GM12878 (cell line): ENCODE measurements at regions not wholly inside any gene's neighbourhood (a gene's known extent, or its start where the extent isn't known, plus 50 kb on each side); places are given as distances from the start of the nearest gene placed in this dataset.

Source experiments
- ATAC-seq: fragments of 200-7000 bp; cut with Tn5 transposase; 3 replicates; pipeline ENCODE4 v1.9.1; 2020; ENCODE audit warnings: mild to moderate bottlenecking, moderate library complexity
- BruUV-seq: library from RNA; stranded (reverse); fragments of 400-500 nt; replicated peaks from 2 replicates; lab custom pipeline; 2021; lab: Mats Ljungman, UMichigan
- CTCF ChIA-PET: fragments of 300-600 bp; sonication (Branson Sonifier 250); formaldehyde crosslinking; extraction: SDS; loops from one replicate; lab custom pipeline; 2021; ENCODE audit warnings: inconsistent platforms; lab: Yijun Ruan, JAX
- POLR2A ChIA-PET: fragments of 350-600 bp; formaldehyde crosslinking; extraction: SDS; loops from one replicate; lab custom pipeline; 2021; ENCODE audit warnings: inconsistent platforms; lab: Charles Lee
- RAD21 ChIA-PET: fragments of 300-600 bp; sonication (Branson Sonifier 250); formaldehyde crosslinking; loops from one replicate; lab custom pipeline; 2023; ENCODE audit warnings: antibody characterized with exemption; ENCODE audit not compliant: unreplicated experiment; lab: Charles Lee
- SMC1A ChIA-PET: fragments of 300-600 bp; sonication (Branson Sonifier 250); formaldehyde crosslinking; loops from one replicate; lab custom pipeline; 2023; ENCODE audit not compliant: unreplicated experiment, uncharacterized antibody; lab: Charles Lee
- DNase-seq: peaks from one replicate; pipeline ENCODE4 v3.0.0-alpha.2; 2011; ENCODE audit warnings: low read depth, low spot score
- FAIRE-seq: peaks from 3 replicates; lab custom pipeline; 2011; peaks lifted over from hg19 to GRCh38; lab: Jason Lieb, UNC
- H2AFZ ChIP-seq: 2 replicates; pipeline ENCODE4 v1.6.0; 2011; ENCODE audit warnings: low read depth, low read length, control low read depth; ENCODE audit not compliant: control insufficient read depth
- H3K27ac ChIP-seq: 2 replicates; pipeline ENCODE4 v1.5.1; 2011; ENCODE audit warnings: control low read depth; ENCODE audit not compliant: control insufficient read depth, insufficient read depth
- H3K27me3 ChIP-seq, 2 experiments: replicated peaks in 1 of 2; 2 replicates each; pipeline versions ENCODE4 v1.6.0 to v1.6.1; 2011; ENCODE audit warnings: low read length in 1 of 2; ENCODE audit not compliant: control insufficient read depth in 2 of 2, insufficient read depth in 2 of 2
- H3K36me3 ChIP-seq, 2 experiments: 2 replicates each; pipeline ENCODE4 v1.5.1; 2011; ENCODE audit warnings: low read length in 1 of 2; ENCODE audit not compliant: control insufficient read depth in 2 of 2, insufficient read depth in 2 of 2
- H3K4me1 ChIP-seq: 2 replicates; pipeline ENCODE4 v1.6.1; 2011; ENCODE audit warnings: mild to moderate bottlenecking, low read length, moderate library complexity, mixed read lengths; ENCODE audit not compliant: control insufficient read depth, insufficient read depth
- H3K4me2 ChIP-seq: 2 replicates; pipeline ENCODE4 v1.6.0; 2011; ENCODE audit warnings: control low read depth; ENCODE audit not compliant: control insufficient read depth, insufficient read depth
- H3K4me3 ChIP-seq: fragments of 200-600 bp; sonication (generic); 2 replicates; pipeline ENCODE4 v1.5.1; 2016
- H3K79me2 ChIP-seq: 2 replicates; pipeline ENCODE4 v1.6.0; 2011; ENCODE audit warnings: low read length; ENCODE audit not compliant: control insufficient read depth, insufficient read depth
- H3K9ac ChIP-seq: 2 replicates; pipeline ENCODE4 v1.8.0; 2011; ENCODE audit warnings: low read length, control low read depth, mixed read lengths; ENCODE audit not compliant: control insufficient read depth, insufficient read depth
- H3K9me3 ChIP-seq: replicated peaks from 3 replicates; pipeline ENCODE4 v1.5.1; 2011; ENCODE audit warnings: mild to moderate bottlenecking, low read length; ENCODE audit not compliant: control insufficient read depth, insufficient read depth
- H4K20me1 ChIP-seq: 2 replicates; pipeline ENCODE4 v1.6.0; 2011; ENCODE audit not compliant: control insufficient read depth, insufficient read depth
- ASH2L ChIP-seq: fragments of 300-600, 200-600 bp; sonication (generic); IDR thresholded peaks from 2 replicates; pipeline ENCODE4 v1.6.1; 2017; ENCODE audit warnings: low read depth, mild to moderate bottlenecking, borderline replicate concordance
- CBFB ChIP-seq: IDR thresholded peaks from 2 replicates; pipeline ENCODE4 v1.6.1; 2016; ENCODE audit warnings: antibody characterized with exemption, low read depth
- CHD2 ChIP-seq: IDR thresholded peaks from 2 replicates; pipeline ENCODE4 v1.6.1; 2011; ENCODE audit warnings: low read depth, low read length, improper control_type of control experiment, borderline replicate concordance
- FOS ChIP-seq: IDR thresholded peaks from 3 replicates; pipeline ENCODE4 v1.6.1; 2011; ENCODE audit warnings: borderline replicate concordance; ENCODE audit not compliant: insufficient read length; ENCODE audit errors: extremely low read depth
- NBN ChIP-seq: fragments of 450-650 bp; IDR thresholded peaks from 2 replicates; pipeline ENCODE4 v1.6.1; 2016
- NR2F1 ChIP-seq: fragments of 450-650 bp; conservative IDR thresholded peaks from 2 replicates; pipeline ENCODE4 v1.6.1; 2017; ENCODE audit warnings: mild to moderate bottlenecking
- SMAD5 ChIP-seq: IDR thresholded peaks from 2 replicates; pipeline ENCODE4 v1.6.1; 2016; ENCODE audit warnings: antibody characterized with exemption, low read depth
- SREBF2 ChIP-seq: IDR thresholded peaks from 2 replicates; pipeline ENCODE4 v1.6.1; 2012; ENCODE audit warnings: mild to moderate bottlenecking, low read length
- STAT3 ChIP-seq: IDR thresholded peaks from 2 replicates; pipeline ENCODE4 v1.6.1; 2011; ENCODE audit warnings: low read depth, low read length, improper control_type of control experiment
- ZBED1 ChIP-seq: IDR thresholded peaks from 2 replicates; pipeline ENCODE4 v1.6.1; 2016; ENCODE audit warnings: borderline replicate concordance
- ZZZ3 ChIP-seq: IDR thresholded peaks from 2 replicates; pipeline ENCODE4 v1.6.1; 2011; ENCODE audit warnings: low read depth; ENCODE audit not compliant: control insufficient read depth, insufficient read length
- WGBS: methylation state at CpG from one replicate; pipeline ENCODE4 v1.1.6; 2016; ENCODE audit warnings: low lambda C conversion rate; ENCODE audit not compliant: insufficient replicate concordance, insufficient coverage; ENCODE audit errors: missing lambda C conversion rate; 5-methylcytosine and 5-hydroxymethylcytosine counted together
- in situ Hi-C: fragments of 300-500 bp; cut with MboI; formaldehyde crosslinking; loops from 9 replicates; pipeline ENCODE4 v1.14.3; 2018; ENCODE audit warnings: mixed read lengths
- intact Hi-C: fragments of 100-400 bp; cut with micrococcal nuclease; formaldehyde crosslinking; loops from one replicate; pipeline ENCODE4 v1.14.2; 2022; ENCODE audit not compliant: unreplicated experiment
- TF ChIP-seq, protein P1 (sequence below): fragments of 450-650 bp; IDR thresholded peaks from 2 replicates; pipeline ENCODE4 v1.6.1; 2018; ENCODE audit warnings: mild to moderate bottlenecking, low read depth, moderate library complexity; ENCODE audit not compliant: partially characterized antibody
- TF ChIP-seq, protein P2 (sequence below): IDR thresholded peaks from 2 replicates; pipeline ENCODE4 v1.6.1; 2012; ENCODE audit warnings: low read length, inconsistent platforms
- TF ChIP-seq, protein P3 (sequence below): fragments of 450-650 bp; IDR thresholded peaks from 2 replicates; pipeline ENCODE4 v1.6.1; 2016; ENCODE audit warnings: mild to moderate bottlenecking
- TF ChIP-seq, protein P4 (sequence below): fragments of 450-650 bp; IDR thresholded peaks from 2 replicates; pipeline ENCODE4 v1.6.1; 2016; ENCODE audit warnings: mild to moderate bottlenecking

DNA sequence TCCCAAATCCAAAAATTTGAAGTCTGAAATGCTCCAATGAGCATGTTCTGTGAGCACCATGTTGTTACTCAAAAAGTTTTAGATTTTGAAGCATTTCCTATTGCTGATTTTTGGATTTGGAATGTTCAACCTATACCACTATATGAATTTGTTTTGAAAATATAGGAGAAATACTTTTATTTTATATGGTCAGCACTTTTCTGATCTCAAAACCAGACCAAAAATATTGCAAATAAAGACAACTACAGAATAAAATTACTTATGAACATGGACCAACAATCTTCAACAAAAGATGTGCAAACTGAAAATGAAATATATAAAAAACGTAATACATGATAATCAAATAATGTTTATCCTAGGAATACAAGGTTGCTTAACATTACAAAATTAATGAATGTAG is 73.7 kb upstream of the APOBEC4 start (continued):
- TF ChIP-seq FOS (no peak), ASH2L (no peak), NBN (no peak)
- TF ChIP-seq, protein P1, sequence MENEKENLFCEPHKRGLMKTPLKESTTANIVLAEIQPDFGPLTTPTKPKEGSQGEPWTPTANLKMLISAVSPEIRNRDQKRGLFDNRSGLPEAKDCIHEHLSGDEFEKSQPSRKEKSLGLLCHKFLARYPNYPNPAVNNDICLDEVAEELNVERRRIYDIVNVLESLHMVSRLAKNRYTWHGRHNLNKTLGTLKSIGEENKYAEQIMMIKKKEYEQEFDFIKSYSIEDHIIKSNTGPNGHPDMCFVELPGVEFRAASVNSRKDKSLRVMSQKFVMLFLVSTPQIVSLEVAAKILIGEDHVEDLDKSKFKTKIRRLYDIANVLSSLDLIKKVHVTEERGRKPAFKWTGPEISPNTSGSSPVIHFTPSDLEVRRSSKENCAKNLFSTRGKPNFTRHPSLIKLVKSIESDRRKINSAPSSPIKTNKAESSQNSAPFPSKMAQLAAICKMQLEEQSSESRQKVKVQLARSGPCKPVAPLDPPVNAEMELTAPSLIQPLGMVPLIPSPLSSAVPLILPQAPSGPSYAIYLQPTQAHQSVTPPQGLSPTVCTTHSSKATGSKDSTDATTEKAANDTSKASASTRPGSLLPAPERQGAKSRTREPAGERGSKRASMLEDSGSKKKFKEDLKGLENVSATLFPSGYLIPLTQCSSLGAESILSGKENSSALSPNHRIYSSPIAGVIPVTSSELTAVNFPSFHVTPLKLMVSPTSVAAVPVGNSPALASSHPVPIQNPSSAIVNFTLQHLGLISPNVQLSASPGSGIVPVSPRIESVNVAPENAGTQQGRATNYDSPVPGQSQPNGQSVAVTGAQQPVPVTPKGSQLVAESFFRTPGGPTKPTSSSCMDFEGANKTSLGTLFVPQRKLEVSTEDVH: no peak

DNA sequence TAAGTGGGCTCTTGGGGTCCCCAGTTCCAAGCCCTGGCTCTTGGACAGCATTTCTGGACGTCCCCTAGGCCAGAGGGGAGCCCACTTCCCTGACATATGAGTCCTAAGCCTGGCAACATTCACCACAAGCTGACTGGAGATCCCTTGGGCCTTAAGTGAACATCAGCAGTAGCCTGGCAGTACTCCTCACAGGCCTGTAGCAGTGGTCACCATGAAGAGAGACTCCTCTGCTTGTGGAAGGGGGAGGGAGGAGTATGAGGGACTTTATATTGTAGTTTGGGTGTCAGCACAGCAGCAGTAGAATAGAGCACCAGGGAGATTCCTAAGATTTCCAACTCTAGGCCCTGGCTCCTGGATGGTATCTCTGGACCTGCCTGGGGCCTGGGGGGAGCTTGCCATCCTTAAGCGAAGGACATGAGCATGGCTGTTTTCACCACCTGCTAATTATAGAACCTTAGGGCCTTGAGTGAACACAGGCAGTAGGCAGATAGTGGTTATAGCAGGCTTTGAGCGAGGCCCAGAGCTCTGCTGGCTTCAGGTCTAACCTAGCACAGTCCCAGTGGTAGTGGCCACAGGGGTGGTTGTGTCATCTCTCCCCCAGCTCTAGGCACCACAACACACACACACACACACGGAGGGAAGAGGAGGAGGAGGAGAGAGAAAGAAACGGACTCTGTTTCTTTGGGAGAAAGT is 71.4 kb upstream of the APOBEC4 start:
- RAD21 ChIA-PET: no interaction called here
- no peak for FAIRE-seq
- Histone ChIP-seq H3K4me3 (no peak overlapping the region), H3K9ac (no peak overlapping the region), H3K4me1 (no peaks in the 10 kb centered on the region), H3K36me3 (no peaks in the 10 kb centered on the region), H3K79me2 (no peaks in the 10 kb centered on the region), H3K9me3 (no peaks in the 10 kb centered on the region), H3K27ac (no peak overlapping the region), H4K20me1 (no peaks in the 10 kb centered on the region), H3K27me3 (no peaks in the 10 kb centered on the region), H2AFZ (no peak overlapping the region), H3K4me2 (no peak overlapping the region)
- ATAC-seq: no peak
- 42% methylated on average over 5 of the region's 5 CpGs for WGBS
- BruUV-seq: no TSS peak
- in situ Hi-C loops: no loop called here
- POLR2A ChIA-PET: no interaction called here
- DNase-seq: no peak
- SMC1A ChIA-PET: interaction anchor here (1.0 to 1.2 kb wide), 2 partner anchors 74 to 81 kb away, joined by 3 to 4 read pairs; partner anchors contain the start of gene RGL1
- CTCF ChIA-PET: interaction anchor here (1.3 to 1.7 kb wide), 3 partner anchors 31 to 67 kb away, joined by 3 to 6 read pairs (median 5); no protein-coding TSS in a partner anchor
- intact Hi-C loops: no loop called here
- TF ChIP-seq NR2F1 (no peak), STAT3 (no peak), SMAD5 (no peak), SREBF2 (no peak), CHD2 (no peak), CBFB (no peak), ZZZ3 (no peak), ZBED1 (no peak)
- TF ChIP-seq, protein P2, sequence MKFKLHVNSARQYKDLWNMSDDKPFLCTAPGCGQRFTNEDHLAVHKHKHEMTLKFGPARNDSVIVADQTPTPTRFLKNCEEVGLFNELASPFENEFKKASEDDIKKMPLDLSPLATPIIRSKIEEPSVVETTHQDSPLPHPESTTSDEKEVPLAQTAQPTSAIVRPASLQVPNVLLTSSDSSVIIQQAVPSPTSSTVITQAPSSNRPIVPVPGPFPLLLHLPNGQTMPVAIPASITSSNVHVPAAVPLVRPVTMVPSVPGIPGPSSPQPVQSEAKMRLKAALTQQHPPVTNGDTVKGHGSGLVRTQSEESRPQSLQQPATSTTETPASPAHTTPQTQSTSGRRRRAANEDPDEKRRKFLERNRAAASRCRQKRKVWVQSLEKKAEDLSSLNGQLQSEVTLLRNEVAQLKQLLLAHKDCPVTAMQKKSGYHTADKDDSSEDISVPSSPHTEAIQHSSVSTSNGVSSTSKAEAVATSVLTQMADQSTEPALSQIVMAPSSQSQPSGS: no peak
- TF ChIP-seq, protein P3, sequence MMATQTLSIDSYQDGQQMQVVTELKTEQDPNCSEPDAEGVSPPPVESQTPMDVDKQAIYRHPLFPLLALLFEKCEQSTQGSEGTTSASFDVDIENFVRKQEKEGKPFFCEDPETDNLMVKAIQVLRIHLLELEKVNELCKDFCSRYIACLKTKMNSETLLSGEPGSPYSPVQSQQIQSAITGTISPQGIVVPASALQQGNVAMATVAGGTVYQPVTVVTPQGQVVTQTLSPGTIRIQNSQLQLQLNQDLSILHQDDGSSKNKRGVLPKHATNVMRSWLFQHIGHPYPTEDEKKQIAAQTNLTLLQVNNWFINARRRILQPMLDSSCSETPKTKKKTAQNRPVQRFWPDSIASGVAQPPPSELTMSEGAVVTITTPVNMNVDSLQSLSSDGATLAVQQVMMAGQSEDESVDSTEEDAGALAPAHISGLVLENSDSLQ: no peak
- TF ChIP-seq, protein P4, sequence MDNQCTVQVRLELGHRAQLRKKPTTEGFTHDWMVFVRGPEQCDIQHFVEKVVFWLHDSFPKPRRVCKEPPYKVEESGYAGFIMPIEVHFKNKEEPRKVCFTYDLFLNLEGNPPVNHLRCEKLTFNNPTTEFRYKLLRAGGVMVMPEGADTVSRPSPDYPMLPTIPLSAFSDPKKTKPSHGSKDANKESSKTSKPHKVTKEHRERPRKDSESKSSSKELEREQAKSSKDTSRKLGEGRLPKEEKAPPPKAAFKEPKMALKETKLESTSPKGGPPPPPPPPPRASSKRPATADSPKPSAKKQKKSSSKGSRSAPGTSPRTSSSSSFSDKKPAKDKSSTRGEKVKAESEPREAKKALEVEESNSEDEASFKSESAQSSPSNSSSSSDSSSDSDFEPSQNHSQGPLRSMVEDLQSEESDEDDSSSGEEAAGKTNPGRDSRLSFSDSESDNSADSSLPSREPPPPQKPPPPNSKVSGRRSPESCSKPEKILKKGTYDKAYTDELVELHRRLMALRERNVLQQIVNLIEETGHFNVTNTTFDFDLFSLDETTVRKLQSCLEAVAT: no peak
